Right lung (tissue), 2 donors: ENCODE measurements at regions not wholly inside any gene's neighbourhood (a gene's known extent, or its start where the extent isn't known, plus 50 kb on each side); places are given as distances from the start of the nearest gene placed in this dataset.
"Not testable (repeated sequence)": the region's sequence is repeated elsewhere in the genome, so short reads cannot be mapped to it uniquely, and the experiment has no call there.

Experiments
- DNase-seq, 2 donors: peaks; one replicate each; pipeline ENCODE4 v3.0.0-alpha.2; 2013

DNA sequence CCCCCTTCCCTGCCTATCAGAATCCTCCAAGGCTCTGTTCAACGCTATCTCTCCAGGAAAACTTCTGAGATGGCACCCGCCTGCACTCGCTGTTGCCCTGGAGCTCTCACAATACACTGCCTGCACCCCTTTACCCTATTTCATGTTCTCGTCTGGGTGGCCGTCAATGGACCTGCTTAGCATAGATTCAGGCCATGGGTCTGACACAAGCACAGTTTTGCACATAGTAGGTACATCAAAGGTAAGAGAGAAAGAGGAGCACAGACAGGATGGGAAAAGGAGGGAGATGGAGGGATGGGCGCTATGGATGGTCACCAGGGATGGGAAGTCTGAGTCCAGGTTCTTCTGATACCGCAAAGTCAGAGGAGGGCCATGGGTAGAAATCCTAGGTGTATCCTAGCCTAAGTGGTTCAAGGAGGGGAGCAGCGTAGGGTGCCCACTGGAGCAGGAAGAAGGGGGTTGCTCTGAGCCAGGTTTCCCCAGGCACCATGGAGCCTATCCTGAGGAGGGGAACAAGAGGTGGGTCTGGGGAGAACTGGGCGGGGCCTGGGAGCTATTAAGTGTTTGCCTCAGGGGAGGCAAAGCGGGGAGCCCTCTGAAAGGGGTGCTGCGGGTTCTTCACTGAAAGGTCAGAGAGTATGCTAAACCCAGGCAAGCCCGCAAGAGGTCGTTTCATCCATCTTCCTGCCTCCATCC lies 89.3 kb downstream of the MRPL14 start:
- no peak for DNase-seq

DNA sequence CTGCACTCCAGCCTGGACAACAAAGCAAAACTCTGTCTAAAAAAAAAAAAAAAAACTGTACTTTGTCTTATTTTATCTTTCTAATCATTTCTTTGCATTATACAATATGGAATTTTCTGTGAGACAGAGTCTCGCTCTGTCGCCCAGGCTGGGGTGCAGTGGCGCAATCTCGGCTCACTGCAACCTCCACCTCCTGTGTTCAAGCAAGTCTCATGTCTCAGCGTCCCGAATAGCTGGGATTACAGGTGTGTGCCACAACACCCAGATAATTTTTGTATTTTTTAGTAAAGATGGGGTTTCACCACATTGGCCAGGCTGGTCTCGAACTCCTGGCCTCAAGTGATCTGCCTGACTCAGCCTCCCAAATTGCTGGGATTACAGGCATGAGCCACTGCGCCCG lies 90.0 kb downstream of the MRPL14 start:
- not testable (repeated sequence) for DNase-seq

DNA sequence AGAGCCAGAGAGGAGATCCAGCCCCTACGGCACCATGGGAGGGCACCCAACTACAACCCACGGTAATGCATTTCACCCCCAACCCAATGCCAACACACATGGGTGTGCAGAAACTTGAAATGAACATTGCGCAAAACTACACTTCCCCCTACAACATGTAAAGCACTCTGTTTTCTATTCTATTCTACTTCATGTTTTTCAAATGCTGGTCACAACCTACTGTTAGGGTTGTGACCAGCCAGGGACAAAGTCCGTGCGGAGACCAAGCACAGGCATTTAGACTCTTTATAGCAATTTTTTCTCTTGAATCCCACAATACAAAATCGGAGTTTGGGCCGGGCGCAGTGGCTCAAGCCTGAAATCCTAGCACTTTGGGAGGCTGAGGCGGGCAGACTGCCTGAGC lies 90.6 kb downstream of the MRPL14 start:
- no peak for DNase-seq

DNA sequence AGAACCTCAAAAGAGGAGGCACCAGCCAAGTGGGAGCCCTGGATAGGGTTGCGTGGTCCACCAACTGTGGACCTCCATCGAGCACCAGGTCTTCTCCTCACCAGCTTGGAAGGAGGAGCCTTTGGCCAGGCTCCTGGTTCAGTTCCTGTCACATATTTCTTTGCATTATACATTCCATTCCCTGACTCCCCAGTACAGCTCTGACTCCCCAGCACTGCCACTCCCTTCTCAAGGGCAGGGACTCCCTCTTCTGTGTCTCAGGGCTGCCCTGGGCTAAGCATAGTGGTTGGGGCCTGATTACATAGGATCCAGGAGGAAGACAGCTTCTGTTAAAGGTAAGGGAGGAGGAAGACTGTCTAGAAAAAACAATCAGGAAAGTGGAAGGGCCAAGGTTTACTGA lies 91.1 kb downstream of the MRPL14 start:
- no peak for DNase-seq

DNA sequence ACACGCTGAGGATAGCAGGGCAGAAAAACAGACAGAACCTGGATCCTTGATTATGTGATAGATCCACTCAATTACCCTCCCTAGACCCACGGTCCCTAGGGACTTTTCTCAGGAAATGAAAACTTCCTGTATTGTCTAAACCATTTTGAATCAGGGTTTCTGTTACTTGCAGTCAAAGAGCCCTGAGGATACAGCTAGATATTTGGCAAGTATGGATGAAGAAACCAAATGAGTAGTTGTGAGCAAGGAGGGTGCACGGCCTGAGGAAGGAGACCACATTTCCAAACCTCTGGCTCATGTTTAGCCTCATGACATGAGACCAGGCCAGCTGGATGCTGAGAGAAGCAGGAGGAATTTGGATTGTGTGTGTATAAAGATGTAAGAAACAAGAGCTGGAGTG lies 91.6 kb downstream of the MRPL14 start:
- no peak for DNase-seq

DNA sequence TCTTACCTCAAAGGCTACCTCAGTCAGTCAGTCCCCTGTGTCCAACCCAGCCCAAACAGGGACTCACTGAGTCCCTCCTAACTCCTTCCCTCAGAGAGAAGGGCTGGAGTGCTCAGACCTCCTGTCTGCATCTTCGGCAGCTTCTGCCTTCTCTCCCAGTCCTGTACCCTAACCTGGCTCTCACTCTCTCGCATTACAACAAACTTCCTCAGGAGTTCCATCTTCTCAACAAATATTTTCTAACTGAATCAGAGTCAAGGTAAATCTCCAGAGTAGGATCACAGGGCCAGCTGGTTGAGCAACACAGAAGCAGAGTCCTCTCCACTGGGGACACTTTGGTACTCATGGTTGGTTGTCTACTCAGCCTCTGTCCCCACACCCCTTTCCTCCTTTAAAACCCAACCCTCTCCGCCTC lies 92.3 kb downstream of the MRPL14 start:
- no peak for DNase-seq

DNA sequence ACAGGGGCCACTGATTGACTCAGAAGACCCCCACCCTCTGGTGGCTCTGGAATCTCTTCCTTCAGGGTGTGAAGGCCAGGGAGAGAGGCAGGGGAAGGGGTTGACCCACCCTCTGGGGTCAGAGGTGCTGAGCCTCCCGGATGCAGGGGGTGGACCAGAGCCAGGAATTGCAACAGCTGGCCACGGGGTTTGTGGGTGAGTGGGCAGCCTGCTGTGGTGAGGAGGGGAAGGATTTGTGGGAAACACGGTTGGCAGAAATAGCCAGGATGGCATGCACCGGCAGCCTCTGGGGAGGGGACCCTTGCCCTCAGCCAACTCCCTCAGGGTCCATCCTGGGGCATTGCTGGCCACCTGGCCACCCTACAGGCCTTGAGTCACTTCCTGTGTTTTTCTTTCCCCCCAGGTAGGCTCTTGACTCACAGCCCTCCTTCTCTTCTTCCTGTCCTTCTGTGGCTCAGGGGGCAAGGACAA lies 92.8 kb downstream of the MRPL14 start:
- no peak for DNase-seq

DNA sequence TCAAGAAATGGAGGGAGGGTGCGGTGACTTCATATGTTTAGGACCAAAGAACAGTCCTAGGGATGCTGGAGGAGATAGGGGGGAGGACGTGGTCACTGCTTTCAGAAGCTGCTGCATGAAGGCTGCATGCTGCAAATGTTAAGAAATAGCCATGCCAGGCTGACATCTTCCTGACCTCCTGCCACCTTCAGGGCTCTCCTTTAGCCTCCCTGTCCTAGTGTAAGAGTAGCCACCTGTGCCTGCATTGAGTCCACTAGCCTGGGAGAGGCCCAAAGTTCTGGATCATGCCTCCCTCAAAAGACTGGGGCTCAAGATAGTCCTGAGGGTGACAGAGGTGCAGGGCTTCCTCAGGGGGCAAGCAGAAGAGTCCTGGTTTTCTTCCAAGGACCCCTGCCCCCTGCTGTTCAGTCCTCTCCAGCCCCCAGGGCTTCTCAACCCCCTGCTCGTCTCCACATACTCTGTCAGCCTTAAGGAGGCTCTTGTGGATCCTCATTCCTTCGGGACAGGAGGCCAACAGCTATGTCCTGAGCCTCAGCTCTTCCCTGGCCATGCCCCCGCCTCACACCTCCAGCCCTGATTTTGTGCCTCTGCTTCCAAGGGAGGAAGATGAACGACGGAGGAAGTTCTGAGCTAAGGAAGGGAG lies 96.3 kb downstream of the MRPL14 start:
- DNase-seq: no peak

DNA sequence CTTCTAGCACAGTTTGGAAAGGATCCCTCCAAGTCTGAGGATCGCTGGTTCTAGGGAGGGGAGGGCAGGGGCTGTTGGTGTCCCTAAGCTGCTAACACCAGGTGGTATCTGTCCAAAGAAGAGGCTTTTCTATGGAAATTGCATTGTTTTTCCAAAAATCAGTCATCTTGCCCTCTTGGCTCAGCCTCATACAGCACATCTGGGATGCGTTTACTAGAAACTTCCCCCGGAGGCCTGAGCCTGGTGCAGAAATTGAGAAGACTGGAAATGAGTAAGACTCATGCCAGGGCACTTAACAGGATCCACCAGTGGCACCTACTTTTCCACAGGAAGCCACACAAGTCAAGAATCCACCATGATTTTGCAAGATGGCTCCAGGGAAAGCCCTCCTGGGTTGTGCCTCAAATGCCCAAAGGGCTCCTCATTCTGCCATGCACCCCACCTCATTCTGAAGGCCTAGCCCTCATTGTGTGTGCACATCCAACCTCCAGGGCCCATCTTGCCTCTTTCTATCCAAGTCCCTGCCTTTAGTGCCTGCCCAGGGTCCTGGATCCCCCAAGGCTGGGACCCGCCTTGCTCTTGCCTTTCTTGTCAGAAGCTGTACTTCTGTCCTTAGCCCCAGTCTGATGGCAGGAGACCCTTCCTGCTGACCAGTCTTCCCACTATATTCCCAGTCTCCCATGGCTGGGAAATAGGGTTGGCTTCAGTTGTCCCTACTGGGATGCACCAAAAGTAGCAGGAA lies 97.6 kb downstream of the MRPL14 start:
- no peak for DNase-seq

DNA sequence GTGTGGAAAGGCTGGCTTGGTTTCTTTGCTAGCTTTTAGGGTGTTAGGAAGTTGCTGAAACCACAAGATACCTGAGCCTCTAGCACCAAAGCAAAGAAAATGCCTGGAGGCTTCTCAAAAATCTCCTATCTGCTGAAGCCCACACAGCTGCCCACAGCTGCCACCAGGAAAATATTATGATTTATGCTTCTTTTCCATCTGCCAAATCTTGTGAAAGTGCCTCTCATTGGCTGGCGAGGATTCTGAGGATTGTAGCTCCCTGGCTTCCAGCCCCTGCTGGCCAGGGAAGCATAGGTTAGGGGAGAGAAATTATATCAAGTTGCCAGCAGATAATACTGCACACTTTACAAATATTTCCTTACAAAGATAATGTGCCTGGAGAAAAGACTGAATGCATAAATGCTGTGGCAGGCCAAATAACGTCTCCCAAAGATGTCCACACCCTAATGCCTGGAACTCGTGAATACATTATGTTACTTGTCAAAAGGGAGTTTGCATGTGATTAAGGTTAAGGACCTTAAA lies 98.4 kb downstream of the MRPL14 start:
- no peak for DNase-seq

DNA sequence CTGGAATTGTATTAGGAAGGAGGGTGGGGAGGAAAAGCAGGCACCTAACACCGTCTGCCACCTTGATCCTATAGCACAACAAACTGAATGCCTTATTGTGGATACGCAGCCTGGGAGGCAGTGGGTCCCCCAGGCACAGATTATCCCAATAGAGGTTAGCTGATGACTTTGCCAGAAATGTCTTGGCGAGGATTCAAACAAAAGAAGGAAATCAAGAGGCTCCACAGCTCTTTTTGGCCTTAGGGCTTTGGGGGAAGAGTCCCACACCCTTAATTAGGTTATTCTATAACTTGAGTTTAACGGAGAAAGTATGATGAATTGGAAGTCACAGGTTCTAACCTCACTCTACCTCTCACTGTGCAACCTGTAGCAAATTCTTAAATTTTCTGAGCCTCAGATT lies 102.0 kb downstream of the MRPL14 start:
- no peak for DNase-seq

DNA sequence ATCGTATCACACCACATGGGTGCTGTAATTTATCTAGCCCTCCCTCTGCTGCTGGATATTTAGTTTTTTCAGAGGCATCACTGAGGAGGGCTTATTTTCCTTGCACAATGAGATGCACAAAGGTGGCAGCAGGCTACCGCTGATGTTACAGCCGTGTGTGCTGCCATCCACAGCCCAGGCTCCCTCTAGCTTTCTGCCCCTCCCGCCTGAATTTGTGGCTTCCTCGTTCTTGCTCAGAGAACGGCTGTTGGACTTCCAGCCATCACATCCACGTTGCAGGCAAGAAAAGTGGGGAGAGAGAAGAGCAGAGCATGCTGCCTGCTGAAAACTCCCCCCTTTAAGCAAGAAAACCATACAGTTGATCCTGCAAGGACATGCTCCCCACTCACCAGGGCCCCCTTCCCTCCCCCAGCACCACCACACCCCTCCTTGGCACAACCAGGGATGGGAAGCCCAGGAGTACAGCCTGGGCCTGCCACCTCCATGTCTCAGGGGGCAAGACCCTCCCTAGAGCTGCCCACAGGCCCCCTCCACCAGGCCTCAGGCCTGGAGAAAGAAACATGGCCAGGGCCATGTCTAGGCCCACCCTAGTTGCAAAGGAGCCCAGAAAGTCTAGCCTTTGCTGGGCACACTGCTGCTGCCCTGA lies 102.6 kb downstream of the MRPL14 start:
- DNase-seq: no peak

DNA sequence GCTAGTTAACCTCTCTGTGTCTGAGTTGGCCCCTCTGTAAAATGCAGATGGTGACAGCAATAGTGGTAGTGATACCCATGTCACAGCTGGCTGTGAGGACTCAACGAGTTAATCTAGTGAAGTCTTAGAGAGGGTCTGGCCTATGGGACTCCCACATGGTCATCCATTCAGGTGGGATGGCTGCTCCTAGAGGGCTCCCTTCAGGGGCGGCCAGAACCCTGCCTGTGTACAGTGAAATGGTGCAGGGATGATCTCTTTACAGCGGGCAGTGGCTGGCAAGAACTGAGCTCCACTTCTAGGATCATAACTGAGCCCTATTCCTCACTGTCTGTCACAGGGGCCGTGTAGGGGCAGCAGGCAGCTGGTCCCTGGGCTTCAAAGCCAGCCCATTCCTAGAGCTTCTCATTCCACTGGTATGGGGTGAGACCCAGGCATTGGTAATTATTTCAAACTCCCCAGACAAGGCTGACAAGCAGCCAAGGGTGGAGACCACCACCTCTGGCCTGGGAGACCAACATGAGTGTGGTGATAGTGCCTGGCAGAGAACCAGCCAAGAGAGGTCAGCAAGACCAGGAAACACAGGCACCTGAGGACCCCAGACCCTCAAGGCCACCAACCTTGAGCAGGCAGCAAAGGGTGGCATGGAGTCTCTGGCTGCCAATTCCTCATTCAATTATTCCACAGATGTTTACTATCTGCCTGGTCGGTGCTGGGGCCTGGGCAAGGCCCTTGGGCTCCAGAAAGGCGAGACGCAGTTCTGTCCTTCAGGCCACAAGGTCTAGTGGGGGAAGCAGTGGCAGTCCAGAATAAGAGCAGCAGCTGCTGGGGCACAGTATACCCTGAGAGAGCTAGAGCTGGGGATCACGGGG lies 103.4 kb downstream of the MRPL14 start:
- no peak for DNase-seq

DNA sequence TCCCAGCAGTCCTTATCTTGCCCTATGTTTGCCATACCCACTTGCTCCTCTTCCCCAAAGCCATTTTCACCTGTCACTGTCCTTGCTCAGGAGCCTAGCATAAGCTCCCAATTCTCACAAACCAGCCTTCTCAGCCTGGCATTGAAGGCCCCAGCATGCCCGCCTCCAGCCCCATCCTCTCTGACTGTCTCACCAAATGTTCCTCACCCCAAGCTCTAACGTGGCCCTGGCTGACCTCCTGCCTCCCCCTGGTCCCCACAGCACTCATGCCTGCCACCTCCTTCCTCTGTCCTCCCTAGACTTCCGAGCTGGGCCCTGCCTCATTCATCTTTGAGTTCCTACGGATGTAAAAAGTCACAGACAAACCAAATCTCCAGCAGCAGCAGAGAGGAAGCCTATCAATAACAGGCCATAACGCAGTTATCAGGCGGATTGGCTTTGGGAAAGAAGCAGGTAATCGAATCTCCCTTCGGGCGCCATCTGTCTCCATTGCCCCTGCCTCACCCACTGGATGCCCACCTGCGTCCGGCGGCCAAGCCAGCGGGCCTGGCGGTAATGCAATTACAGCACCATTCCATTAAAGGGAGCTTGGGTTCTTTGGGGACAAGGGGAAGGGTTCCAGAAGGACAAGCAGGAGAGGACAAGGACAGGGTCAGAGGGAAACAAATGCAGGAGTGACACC lies 104.4 kb downstream of the MRPL14 start:
- DNase-seq: no peak

DNA sequence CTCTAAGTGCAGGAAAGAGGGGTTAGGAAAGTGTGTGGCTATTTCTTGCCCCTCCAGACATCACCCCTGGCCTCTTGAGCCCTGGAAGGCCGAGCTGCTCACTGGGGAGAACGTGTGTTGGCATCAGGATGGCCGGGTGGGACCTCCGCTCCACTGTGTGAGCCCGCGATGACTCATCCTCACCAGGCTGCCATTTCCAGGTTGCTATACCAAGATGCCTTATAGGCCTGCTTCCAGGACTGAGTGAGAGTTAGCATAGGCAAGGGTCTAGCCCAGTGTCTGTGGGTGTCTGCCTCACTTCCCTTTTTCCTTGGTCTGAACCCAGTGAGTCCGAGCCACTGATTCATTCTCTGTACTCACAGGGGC lies 105.0 kb downstream of the MRPL14 start:
- no peak for DNase-seq

DNA sequence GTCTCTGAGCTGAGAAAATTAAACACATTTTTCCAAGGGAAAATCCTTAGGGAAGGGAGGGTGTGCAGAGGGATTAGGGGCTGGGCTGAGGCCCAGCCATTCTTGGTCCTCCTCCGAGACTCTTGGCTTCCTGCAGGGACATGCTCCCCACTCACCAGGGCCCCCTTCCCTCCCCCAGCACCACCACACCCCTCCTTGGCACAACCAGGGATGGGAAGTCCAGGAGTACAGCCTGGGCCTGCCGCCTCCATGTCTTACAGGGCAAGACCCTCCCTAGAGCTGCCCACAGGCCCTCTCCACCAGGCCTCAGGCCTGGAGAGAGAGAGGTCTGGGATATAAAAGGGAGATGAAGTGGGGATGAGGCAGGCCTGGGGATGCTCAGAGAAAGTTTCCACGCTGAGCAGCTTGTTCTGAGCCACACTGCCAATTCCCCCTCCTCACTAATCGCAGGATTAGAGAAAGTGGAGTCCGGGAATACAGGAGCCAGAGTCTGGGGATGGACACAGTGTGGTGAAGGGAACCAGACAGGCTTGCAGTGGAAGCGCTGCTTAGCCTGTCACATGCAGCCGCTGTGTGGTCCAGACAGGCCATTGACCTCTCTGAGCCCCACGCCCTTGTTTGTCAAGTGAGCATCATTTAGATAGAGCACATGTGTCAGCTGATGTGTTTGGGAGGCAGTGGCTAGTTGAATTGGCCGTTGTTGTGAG lies 105.5 kb downstream of the MRPL14 start:
- no peak for DNase-seq

DNA sequence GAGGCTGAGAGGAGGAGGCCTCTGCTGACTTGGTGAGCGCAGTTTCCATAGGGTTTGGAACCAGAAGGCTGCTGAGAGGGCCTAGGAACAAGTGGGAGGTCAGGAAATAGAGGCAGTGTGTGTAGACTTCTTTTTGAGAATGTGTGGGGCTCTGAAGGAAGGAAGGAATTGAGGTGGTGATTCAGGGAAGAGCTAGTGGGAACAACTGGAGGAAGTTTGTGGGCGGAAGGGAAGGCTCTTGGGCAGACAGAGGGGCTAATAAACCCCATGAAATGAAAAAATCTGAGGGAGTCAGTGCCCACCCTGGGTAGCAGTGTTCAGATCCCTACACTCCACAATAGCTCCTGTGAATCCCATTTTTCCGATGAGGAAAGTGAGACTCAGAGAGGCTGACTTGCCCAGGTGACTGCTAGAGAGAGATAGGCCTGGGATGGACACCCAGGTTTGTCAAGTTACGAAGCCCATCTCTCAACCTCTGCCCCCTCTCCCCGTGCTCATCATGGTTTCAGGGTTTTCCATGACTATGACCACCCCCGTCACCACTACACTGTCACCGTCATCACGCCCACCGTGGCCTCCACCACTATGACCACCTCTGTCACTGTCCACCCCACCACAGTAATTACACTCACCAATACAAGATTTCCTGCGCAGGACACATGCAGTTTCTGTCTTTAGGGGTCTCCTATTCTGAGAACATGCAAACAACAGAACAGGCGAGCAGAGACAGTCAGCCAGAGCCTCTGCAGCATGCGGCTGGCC lies 106.4 kb downstream of the MRPL14 start:
- DNase-seq: no peak

DNA sequence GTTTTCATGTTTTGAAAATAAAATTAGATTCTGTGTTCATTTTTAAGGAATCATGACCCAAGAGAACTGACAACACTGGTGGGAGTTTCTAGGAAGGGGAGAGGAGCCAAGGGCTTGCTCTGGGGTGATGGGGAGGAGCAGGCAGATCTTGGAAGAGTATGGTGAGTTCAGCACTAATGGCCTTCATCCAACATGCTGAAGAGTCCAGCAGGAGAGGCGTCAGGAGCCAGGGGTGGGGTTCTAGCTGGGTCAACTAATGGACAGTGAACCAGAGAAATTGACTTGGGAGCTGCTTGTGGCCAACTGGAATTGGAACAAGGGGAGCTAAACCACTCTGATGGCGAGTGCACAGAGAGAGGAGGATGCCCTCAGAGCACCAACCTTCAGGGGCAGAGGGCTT lies 107.1 kb downstream of the MRPL14 start:
- no peak for DNase-seq

DNA sequence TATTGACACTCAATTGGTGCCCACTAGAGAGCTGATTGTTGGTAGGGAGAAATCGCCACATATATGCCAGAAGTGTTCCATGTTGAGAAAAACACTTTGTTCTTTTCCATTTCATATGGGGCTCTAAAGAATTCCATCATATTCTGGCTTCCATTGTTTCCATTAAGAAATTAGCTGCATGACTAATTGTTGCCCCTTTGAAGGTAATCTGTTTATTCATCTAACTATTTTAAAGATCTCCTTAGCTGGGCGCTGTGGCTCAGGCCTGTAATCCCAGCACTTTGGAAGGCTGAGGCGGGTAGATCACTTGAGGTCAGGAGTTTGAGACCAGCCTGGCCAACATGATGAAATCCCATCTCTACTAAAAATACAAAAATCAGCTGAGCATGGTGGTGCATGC lies 109.9 kb downstream of the MRPL14 start:
- DNase-seq: not testable (repeated sequence)
